ENCODE measurements at regions not wholly inside any gene's neighbourhood (a gene's known extent, or its start where the extent isn't known, plus 50 kb on each side); places are given as distances from the start of the nearest gene placed in this dataset.

- DNase-seq (ENCODE audit: low spot score): no peak
Observed at GRCh38 chr17:68660302-68660701, 59.1 kb upstream of the FAM20A start.

DNA sequence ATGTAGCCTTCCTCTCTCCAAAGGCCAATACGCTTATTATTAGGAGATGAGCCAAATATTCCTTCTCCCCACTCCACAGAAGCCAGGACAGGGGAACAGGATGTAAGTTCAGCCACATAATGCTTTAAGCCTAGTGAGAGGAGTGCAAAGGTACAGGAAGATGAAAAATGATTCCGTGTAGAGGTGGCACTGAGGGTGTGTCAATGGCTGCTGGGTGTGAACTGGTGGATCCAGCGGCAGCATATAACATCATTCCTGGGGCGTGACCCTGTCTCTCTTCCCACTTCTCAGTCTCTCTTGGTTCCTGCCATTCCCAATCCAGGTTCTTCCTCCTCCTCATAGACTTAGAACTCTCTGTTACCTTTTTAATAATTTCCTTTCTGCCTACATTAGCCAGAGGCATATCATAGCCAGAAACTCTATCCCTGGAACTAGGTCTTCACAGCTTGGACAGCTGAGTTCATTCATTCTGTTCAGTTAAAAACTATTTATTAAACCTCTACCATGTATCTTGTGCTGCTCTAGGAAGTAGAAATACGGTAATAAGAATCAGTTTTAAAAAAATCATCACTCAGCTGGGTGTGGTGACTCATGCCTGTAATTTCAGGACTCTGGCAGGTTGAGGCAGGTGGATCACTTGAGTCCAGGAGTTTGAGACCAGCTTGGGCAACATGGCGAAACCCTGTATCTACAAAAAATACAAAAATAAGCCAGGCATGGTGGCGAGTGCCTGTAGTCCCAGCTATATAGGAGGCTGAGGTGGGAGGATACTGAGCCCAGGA lies 58.0 kb upstream of the FAM20A start:
- no peak for DNase-seq (ENCODE audit: low spot score)

GRCh38 chr17:68657576-68657975 lies 56.4 kb upstream of the FAM20A start:
- DNase-seq (ENCODE audit: low spot score): no peak

DNA sequence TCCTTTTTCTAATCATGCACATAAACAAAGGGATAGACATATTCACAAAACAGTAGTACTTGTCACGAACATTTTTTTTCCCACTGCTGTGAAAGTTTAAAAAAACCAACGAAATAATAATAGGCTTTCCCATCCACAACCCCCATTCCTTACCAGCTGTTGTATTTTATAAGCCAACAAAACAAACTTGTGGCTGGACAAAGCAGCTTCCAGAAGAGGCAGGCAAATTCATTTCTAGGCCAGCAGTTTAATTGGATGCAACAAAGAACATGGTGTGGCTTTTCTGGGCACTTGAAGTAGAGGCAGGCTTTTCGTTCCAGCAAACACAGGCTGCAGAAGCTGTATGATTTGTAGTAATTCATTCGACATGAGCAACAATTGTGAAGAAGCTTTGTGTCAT lies 56.0 kb upstream of the FAM20A start:
- DNase-seq (ENCODE audit: low spot score): no peak

- no peak for DNase-seq (ENCODE audit: low spot score)
Observed at GRCh38 chr17:68656666-68657065, 55.5 kb upstream of the FAM20A start.

Measured in HuH-7 (cell line).